ENCODE measurements at regions not wholly inside any gene's neighbourhood (a gene's known extent, or its start where the extent isn't known, plus 50 kb on each side); places are given as distances from the start of the nearest gene placed in this dataset.

DNA sequence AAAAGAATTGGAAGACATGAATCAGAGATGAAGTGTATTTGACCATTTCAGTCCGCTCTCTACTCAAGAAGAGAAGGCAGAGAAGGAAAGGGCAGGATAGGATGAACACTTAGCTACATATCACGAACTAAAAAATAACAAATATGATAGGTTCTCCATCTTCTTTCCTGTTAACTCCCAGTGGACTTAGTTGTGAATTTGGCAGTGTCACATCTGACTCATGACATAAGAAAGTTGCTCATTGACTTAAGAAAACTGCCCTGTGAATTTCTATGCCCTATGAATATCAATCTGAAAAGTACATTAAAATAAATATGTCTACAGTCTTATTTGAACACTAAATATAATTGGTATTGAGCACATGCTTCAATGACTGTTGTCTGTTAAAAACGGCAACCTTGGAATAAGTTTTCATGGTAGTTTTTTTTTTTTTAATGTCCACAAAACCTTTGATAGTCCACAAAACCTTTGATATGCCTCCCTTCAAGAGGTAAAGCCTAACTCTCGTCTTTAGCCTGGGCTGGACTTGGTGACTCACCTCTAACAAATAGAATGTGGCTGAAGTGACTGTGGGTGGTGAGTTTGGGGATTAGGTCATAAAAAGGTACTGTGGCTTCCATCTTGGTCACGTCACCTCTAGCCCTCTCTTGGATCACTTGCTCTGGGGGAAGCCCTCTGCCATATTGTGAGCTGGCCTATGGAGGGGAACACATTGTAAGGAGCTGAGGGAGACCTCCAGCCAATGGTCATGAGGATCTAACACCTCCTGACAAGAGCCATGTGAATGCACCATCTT is 184.7 kb upstream of the S100G start:
- TF ChIP-seq, protein P1, sequence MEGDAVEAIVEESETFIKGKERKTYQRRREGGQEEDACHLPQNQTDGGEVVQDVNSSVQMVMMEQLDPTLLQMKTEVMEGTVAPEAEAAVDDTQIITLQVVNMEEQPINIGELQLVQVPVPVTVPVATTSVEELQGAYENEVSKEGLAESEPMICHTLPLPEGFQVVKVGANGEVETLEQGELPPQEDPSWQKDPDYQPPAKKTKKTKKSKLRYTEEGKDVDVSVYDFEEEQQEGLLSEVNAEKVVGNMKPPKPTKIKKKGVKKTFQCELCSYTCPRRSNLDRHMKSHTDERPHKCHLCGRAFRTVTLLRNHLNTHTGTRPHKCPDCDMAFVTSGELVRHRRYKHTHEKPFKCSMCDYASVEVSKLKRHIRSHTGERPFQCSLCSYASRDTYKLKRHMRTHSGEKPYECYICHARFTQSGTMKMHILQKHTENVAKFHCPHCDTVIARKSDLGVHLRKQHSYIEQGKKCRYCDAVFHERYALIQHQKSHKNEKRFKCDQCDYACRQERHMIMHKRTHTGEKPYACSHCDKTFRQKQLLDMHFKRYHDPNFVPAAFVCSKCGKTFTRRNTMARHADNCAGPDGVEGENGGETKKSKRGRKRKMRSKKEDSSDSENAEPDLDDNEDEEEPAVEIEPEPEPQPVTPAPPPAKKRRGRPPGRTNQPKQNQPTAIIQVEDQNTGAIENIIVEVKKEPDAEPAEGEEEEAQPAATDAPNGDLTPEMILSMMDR (optimal IDR thresholded peaks at IDR 0.05 in 1 of 3, IDR thresholded peaks at IDR 0.05 in 1 of 3, conservative IDR thresholded peaks at IDR 0.05 in 1 of 3; ENCODE audit: extremely low read depth in 1 of 3, insufficient read depth in 2 of 3, low read length in 3 of 3) = no peak
- TF ChIP-seq EZH2 (IDR thresholded peaks at IDR 0.05; ENCODE audit: low read length) = no peak

All from keratinocyte (primary cell).